Osteocyte (in vitro differentiated cells): ENCODE measurements at regions not wholly inside any gene's neighbourhood (a gene's known extent, or its start where the extent isn't known, plus 50 kb on each side); places are given as distances from the start of the nearest gene placed in this dataset.

Experiments used
- DNase-seq: peaks from one replicate; pipeline ENCODE4 v3.0.0; 2021; ENCODE audit warnings: mixed read lengths; ENCODE audit not compliant: unreplicated experiment; ENCODE audit errors: extremely low spot score
- H3K27ac Mint-ChIP-seq: one replicate; pipeline ENCODE4 v1.8.0; 2021; ENCODE audit warnings: mild to moderate bottlenecking, mixed read lengths; ENCODE audit not compliant: unreplicated experiment
- H3K27me3 Mint-ChIP-seq: one replicate; pipeline ENCODE4 v1.8.0; 2021; ENCODE audit warnings: mixed read lengths; ENCODE audit not compliant: unreplicated experiment
- H3K36me3 Mint-ChIP-seq: one replicate; pipeline ENCODE4 v1.8.0; 2021; ENCODE audit warnings: mixed read lengths; ENCODE audit not compliant: unreplicated experiment
- H3K4me1 Mint-ChIP-seq: one replicate; pipeline ENCODE4 v1.8.0; 2021; ENCODE audit warnings: mixed read lengths; ENCODE audit not compliant: unreplicated experiment
- H3K4me3 Mint-ChIP-seq: one replicate; pipeline ENCODE4 v1.8.0; 2021; ENCODE audit warnings: mild to moderate bottlenecking, moderate library complexity, mixed read lengths; ENCODE audit not compliant: unreplicated experiment
- H3K9me3 Mint-ChIP-seq: one replicate; pipeline ENCODE4 v1.8.0; 2021; ENCODE audit warnings: mixed read lengths; ENCODE audit not compliant: unreplicated experiment
- CTCF ChIP-seq: fragments of 200-600 bp; sonication (generic); IDR thresholded peaks from 2 replicates; pipeline ENCODE4 v1.5.0; 2021; ENCODE audit warnings: antibody characterized with exemption, mild to moderate bottlenecking, moderate library complexity

GRCh38 chr6:114404339-114404955, 61.6 kb upstream of the HS3ST5 start:
- no peaks in the 10 kb centered on the region for H3K27me3 Mint-ChIP-seq
- DNase-seq = no peak
- H3K27ac Mint-ChIP-seq = no peak overlapping the region
- TF ChIP-seq CTCF = no peak
- peaks cover 18% of the 10 kb centered on the region for H3K4me1 Mint-ChIP-seq
- no peak overlapping the region for H3K4me3 Mint-ChIP-seq
- no peaks in the 10 kb centered on the region for H3K36me3 Mint-ChIP-seq
- no peaks in the 10 kb centered on the region for H3K9me3 Mint-ChIP-seq

- H3K4me1 Mint-ChIP-seq = peaks cover 18% of the 10 kb centered on the region
- no peak for TF ChIP-seq CTCF
- H3K4me3 Mint-ChIP-seq = no peak overlapping the region
- no peaks in the 10 kb centered on the region for H3K27me3 Mint-ChIP-seq
- no peaks in the 10 kb centered on the region for H3K36me3 Mint-ChIP-seq
- H3K27ac Mint-ChIP-seq = no peak overlapping the region
- no peaks in the 10 kb centered on the region for H3K9me3 Mint-ChIP-seq
- no peak for DNase-seq
These were observed 61.0 kb upstream of the HS3ST5 start for GRCh38 chr6:114403858-114404257.

GRCh38 chr6:114398481-114398880, 55.7 kb upstream of the HS3ST5 start:
- Mint-ChIP-seq H3K27me3 (no peaks in the 10 kb centered on the region), H3K9me3 (no peaks in the 10 kb centered on the region), H3K4me1 (peaks cover 9% of the 10 kb centered on the region), H3K4me3 (no peak overlapping the region), H3K27ac (no peak overlapping the region), H3K36me3 (no peaks in the 10 kb centered on the region)
- no peak for TF ChIP-seq CTCF
- no peak for DNase-seq
